Hepatocyte (in vitro differentiated cells): ENCODE measurements at regions not wholly inside any gene's neighbourhood (a gene's known extent, or its start where the extent isn't known, plus 50 kb on each side); places are given as distances from the start of the nearest gene placed in this dataset.
A peak's percentile ranks its signal among the peaks of the same experiment; 100 is the strongest.

Source experiments
- DNase-seq: peaks from one replicate; pipeline ENCODE4 v3.0.0-alpha.2; 2016; ENCODE audit warnings: low spot score
- H2AFZ ChIP-seq: fragments of 200-600 bp; sonication (generic); 2 replicates; pipeline ENCODE4 v1.6.0; 2016; ENCODE audit warnings: antibody characterized with exemption, mild to moderate bottlenecking
- H3K27ac ChIP-seq: fragments of 200-600 bp; sonication (generic); 2 replicates; pipeline ENCODE4 v1.5.1; 2016; ENCODE audit warnings: mild to moderate bottlenecking
- H3K27me3 ChIP-seq: fragments of 200-600 bp; sonication (generic); 2 replicates; pipeline ENCODE4 v1.6.1; 2016
- H3K36me3 ChIP-seq: fragments of 200-600 bp; sonication (generic); replicated peaks from 2 replicates; pipeline ENCODE4 v1.5.1; 2016; ENCODE audit warnings: low read depth; ENCODE audit not compliant: insufficient read depth
- H3K4me1 ChIP-seq: fragments of 200-600 bp; sonication (generic); 2 replicates; pipeline ENCODE4 v1.5.1; 2016; ENCODE audit warnings: mild to moderate bottlenecking, moderate library complexity; ENCODE audit not compliant: insufficient read depth
- H3K4me2 ChIP-seq: fragments of 200-600 bp; sonication (generic); 2 replicates; pipeline ENCODE4 v1.6.0; 2016
- H3K4me3 ChIP-seq: fragments of 200-600 bp; sonication (generic); 2 replicates; pipeline ENCODE4 v1.5.1; 2016; ENCODE audit warnings: mild to moderate bottlenecking
- H3K79me2 ChIP-seq: fragments of 200-600 bp; sonication (generic); 2 replicates; pipeline ENCODE4 v1.6.0; 2017; ENCODE audit warnings: mild to moderate bottlenecking
- H3K9me2 ChIP-seq: fragments of 200-600 bp; sonication (generic); replicated peaks from 2 replicates; pipeline ENCODE4 v1.6.0; 2017; ENCODE audit warnings: mild to moderate bottlenecking; ENCODE audit not compliant: insufficient read depth
- H3K9me3 ChIP-seq: fragments of 200-600 bp; sonication (generic); 2 replicates; pipeline ENCODE4 v1.5.1; 2016; ENCODE audit warnings: low read depth, mild to moderate bottlenecking
- H4K20me1 ChIP-seq: fragments of 200-600 bp; sonication (generic); 2 replicates; pipeline ENCODE4 v1.6.0; 2016; ENCODE audit warnings: mild to moderate bottlenecking; ENCODE audit not compliant: insufficient read depth, poor library complexity, severe bottlenecking
- EZH2 ChIP-seq: fragments of 200-600 bp; sonication (generic); IDR thresholded peaks from 2 replicates; pipeline ENCODE4 v1.6.1; 2016; ENCODE audit warnings: antibody characterized with exemption, mild to moderate bottlenecking, borderline replicate concordance
- EZH2phosphoT487 ChIP-seq: fragments of 200-600 bp; sonication (generic); IDR thresholded peaks from one replicate; pipeline ENCODE4 v1.6.1; 2018; ENCODE audit warnings: antibody characterized with exemption, mild to moderate bottlenecking, low read depth, moderate library complexity; ENCODE audit not compliant: unreplicated experiment, severe bottlenecking
- WGBS: methylation state at CpG from one replicate; pipeline ENCODE4 v1.1.6; 2016; ENCODE audit warnings: low lambda C conversion rate; ENCODE audit errors: missing lambda C conversion rate; 5-methylcytosine and 5-hydroxymethylcytosine counted together
- TF ChIP-seq, protein P1 (sequence below): fragments of 200-600 bp; sonication (generic); IDR thresholded peaks from 2 replicates; pipeline ENCODE4 v1.5.1; 2016; ENCODE audit warnings: antibody characterized with exemption, mild to moderate bottlenecking; ENCODE audit not compliant: poor library complexity

DNA sequence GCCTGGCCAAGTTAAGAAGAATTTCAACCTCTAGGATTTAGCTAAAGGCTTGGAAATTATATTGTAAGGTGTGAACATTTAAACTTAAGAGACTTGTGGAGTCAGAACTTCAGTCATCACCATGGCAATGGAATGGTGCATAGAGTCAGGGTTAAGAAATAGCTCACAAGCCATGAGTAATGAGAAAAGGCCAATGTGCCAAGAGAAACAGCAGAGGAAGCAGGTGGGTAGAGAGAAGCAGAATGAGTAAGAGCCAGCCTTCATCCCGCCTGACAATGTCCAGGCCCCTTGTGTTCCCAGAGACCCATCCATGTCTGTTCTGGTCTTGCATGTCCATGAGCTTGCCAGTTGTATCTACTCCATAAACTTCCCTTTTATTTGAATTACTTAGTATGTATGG, 62.6 kb upstream of the TBX20 start:
- DNase-seq = peak; percentile 44
- Histone ChIP-seq H4K20me1 (no peaks in the 10 kb centered on the region), H3K4me2 (no peak overlapping the region), H3K27ac (no peak overlapping the region), H3K4me1 (no peaks in the 10 kb centered on the region), H3K9me3 (no peaks in the 10 kb centered on the region), H3K79me2 (no peaks in the 10 kb centered on the region), H3K36me3 (no peaks in the 10 kb centered on the region), H3K9me2 (no peaks in the 10 kb centered on the region), H3K27me3 (peaks cover 4% of the 10 kb centered on the region), H3K4me3 (no peak overlapping the region), H2AFZ (no peak overlapping the region)
- WGBS = 83% methylated on average over 1 of the region's 1 CpG
- no peak for TF ChIP-seq EZH2
- TF ChIP-seq, protein P1, sequence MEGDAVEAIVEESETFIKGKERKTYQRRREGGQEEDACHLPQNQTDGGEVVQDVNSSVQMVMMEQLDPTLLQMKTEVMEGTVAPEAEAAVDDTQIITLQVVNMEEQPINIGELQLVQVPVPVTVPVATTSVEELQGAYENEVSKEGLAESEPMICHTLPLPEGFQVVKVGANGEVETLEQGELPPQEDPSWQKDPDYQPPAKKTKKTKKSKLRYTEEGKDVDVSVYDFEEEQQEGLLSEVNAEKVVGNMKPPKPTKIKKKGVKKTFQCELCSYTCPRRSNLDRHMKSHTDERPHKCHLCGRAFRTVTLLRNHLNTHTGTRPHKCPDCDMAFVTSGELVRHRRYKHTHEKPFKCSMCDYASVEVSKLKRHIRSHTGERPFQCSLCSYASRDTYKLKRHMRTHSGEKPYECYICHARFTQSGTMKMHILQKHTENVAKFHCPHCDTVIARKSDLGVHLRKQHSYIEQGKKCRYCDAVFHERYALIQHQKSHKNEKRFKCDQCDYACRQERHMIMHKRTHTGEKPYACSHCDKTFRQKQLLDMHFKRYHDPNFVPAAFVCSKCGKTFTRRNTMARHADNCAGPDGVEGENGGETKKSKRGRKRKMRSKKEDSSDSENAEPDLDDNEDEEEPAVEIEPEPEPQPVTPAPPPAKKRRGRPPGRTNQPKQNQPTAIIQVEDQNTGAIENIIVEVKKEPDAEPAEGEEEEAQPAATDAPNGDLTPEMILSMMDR = no peak
- no peak for TF ChIP-seq EZH2phosphoT487

DNA sequence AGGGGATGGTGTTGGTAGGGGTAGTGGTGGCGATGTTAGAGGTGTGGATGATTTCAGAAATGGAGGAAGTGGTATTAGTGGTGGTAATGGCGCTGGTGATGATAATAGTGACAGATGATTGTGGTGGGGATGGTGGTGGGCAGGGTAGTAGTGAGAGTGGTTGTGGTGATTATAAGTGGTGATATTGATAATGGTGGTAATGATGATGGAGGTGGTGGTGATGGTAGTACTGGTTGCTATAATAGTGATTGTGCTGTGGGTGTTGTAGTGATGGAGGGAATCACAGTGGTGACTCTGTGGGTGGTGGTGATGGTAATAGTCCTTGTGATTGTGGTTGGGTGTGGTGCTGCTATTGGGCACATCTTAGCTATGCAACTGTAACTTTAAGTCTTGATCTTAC, 61.6 kb upstream of the TBX20 start:
- no peaks in the 10 kb centered on the region for H3K4me1 ChIP-seq
- H3K4me2 ChIP-seq = no peak overlapping the region
- no peaks in the 10 kb centered on the region for H3K79me2 ChIP-seq
- no peak overlapping the region for H2AFZ ChIP-seq
- no peaks in the 10 kb centered on the region for H3K9me2 ChIP-seq
- H3K9me3 ChIP-seq = no peaks in the 10 kb centered on the region
- no peak for DNase-seq
- 97% methylated on average over 2 of the region's 2 CpGs for WGBS
- no peaks in the 10 kb centered on the region for H3K36me3 ChIP-seq
- H3K27ac ChIP-seq = no peak overlapping the region
- H4K20me1 ChIP-seq = no peaks in the 10 kb centered on the region
- H3K4me3 ChIP-seq = no peak overlapping the region
- TF ChIP-seq, protein P1 = no peak
- TF ChIP-seq EZH2 = no peak
- no peak for TF ChIP-seq EZH2phosphoT487
- peaks cover 4% of the 10 kb centered on the region for H3K27me3 ChIP-seq

DNA sequence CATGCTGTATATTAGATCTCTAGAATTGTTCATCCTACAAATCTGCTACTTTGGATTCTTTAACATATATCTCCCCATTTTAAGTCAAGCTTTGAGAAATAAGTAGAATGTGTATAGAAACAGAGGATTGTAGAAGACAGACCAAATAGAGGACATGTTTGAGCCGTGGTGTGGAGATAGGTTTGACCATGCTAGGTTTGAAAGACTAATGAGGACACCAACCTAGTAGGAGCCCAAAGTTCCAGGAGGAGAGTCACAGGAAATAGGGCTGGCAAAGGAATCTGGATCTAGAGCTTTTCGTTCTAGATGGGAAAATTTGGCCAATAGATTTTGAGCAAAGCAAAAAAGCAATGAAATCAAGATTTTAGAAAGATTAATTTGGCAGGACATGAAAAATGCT, 60.5 kb upstream of the TBX20 start:
- H3K36me3 ChIP-seq = no peaks in the 10 kb centered on the region
- no peaks in the 10 kb centered on the region for H3K27me3 ChIP-seq
- no peak overlapping the region for H2AFZ ChIP-seq
- H3K4me1 ChIP-seq = no peaks in the 10 kb centered on the region
- 83% methylated on average over 2 of the region's 2 CpGs for WGBS
- H3K9me2 ChIP-seq = no peaks in the 10 kb centered on the region
- H3K27ac ChIP-seq = no peak overlapping the region
- no peak for DNase-seq
- no peaks in the 10 kb centered on the region for H3K79me2 ChIP-seq
- no peak for TF ChIP-seq EZH2
- TF ChIP-seq, protein P1 = no peak
- H3K4me3 ChIP-seq = no peak overlapping the region
- no peaks in the 10 kb centered on the region for H3K9me3 ChIP-seq
- H3K4me2 ChIP-seq = no peak overlapping the region
- no peaks in the 10 kb centered on the region for H4K20me1 ChIP-seq

DNA sequence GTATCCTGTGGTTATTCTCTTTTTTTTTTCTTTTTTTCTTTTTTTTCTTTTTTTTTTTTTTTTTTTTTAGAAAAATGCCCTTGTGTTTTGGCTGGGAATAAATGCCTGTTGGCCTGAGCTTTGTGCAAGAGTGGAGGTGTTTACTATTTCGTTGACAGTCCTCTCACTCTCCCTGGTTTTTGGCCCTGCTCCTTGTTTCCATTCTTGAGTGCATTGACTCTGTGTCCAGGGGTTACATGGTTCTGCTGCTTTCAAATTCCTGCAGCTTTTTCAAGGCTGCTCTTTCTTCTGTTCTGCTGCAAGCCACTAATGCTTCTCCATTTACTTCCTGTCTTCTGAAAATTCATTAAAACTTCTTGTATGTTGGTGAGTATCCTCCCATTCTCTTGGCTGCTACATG, 59.7 kb upstream of the TBX20 start:
- Histone ChIP-seq H3K4me3 (no peak overlapping the region), H3K79me2 (no peaks in the 10 kb centered on the region), H3K27me3 (no peaks in the 10 kb centered on the region), H3K27ac (no peak overlapping the region), H2AFZ (no peak overlapping the region), H3K4me1 (no peaks in the 10 kb centered on the region), H3K4me2 (no peak overlapping the region), H3K9me3 (no peaks in the 10 kb centered on the region), H3K36me3 (no peaks in the 10 kb centered on the region), H4K20me1 (no peaks in the 10 kb centered on the region), H3K9me2 (no peaks in the 10 kb centered on the region)
- no peak for TF ChIP-seq EZH2phosphoT487
- WGBS = 42% methylated on average over 1 of the region's 1 CpG
- no peak for DNase-seq
